AG04449 (cell line): ENCODE measurements at regions not wholly inside any gene's neighbourhood (a gene's known extent, or its start where the extent isn't known, plus 50 kb on each side); places are given as distances from the start of the nearest gene placed in this dataset.
A peak's percentile ranks its signal among the peaks of the same experiment; 100 is the strongest.

ENCODE experiments used
- CTCF ChIA-PET: fragments of 350-600 bp; formaldehyde crosslinking; extraction: SDS; loops from one replicate; lab custom pipeline; 2021; ENCODE audit warnings: antibody characterized with exemption; lab: Yijun Ruan, JAX
- POLR2A ChIA-PET: fragments of 400-600, 350-600 bp; formaldehyde crosslinking; extraction: SDS; loops from one replicate; lab custom pipeline; 2020; ENCODE audit warnings: antibody characterized with exemption, inconsistent platforms; lab: Yijun Ruan, JAX
- DNase-seq: peaks from one replicate; pipeline ENCODE4 v3.0.0-alpha.2; 2010; ENCODE audit warnings: low read depth, low spot score
- H3K4me3 ChIP-seq: 2 replicates; pipeline ENCODE4 v1.5.1; 2011; ENCODE audit warnings: low read depth, mild to moderate bottlenecking, control low read depth, low read length
- CTCF ChIP-seq: IDR thresholded peaks from one replicate; pipeline ENCODE4 v1.5.1; 2011; ENCODE audit warnings: mild to moderate bottlenecking, moderate library complexity, low read length, control low read depth, inconsistent platforms; ENCODE audit not compliant: insufficient read depth; ENCODE audit errors: missing control alignments

- no peak overlapping the region for H3K4me3 ChIP-seq
- POLR2A ChIA-PET = no interaction called here
- CTCF ChIA-PET = no interaction called here
- no peak for DNase-seq
- no peak for TF ChIP-seq CTCF
Observed at GRCh38 chr11:38043060-38043459, 1445.0 kb upstream of the RAG2 start.

GRCh38 chr11:38038777-38039176, 1440.7 kb upstream of the RAG2 start:
- H3K4me3 ChIP-seq = no peak overlapping the region
- CTCF ChIA-PET = no interaction called here
- POLR2A ChIA-PET = no interaction called here
- TF ChIP-seq CTCF = no peak
- no peak for DNase-seq

DNA sequence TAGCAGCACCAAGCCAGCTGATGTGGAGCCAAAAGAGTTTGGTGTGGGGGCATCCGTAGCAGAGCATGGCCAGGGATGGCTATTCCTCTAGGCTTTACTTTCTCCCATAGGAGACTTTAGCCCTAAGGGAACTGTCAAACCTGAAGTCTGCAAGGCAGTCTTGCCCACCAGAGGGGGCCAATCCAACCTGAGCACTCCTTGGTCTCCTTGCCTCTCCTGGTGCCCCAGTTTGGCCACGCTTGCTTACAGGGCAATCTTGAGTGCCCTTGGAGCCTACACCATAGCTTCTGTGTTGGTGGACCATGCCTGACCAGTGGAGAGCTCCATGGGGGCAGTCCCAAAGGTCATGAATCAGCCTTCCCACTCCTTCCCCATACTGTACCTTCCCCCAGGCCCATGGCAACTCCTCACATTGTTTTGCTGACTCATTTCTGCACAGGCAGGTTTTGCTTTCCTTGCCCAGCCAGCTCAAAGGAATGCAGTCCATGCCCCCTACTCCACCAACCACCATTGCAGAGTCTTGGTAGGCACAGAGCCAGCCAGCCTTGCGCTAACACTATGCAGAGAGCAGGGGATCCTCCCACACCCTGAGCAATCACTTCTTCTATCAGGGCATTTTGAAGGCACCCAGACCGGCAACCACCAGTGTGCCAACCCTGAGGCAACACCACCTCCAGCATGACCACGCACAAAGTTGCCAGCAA, 1421.2 kb upstream of the RAG2 start:
- no peak for TF ChIP-seq CTCF
- no peak for DNase-seq
- ChIA-PET POLR2A (no interaction called here), CTCF (no interaction called here)
- H3K4me3 ChIP-seq = no peak overlapping the region

- no peak for TF ChIP-seq CTCF
- POLR2A ChIA-PET = interaction anchor here (1.1 kb wide), 1 partner anchor 9 kb away, joined by 4 read pairs; no protein-coding TSS in a partner anchor
- CTCF ChIA-PET = no interaction called here
Observed at GRCh38 chr11:38014405-38014804, 1416.4 kb upstream of the RAG2 start.

GRCh38 chr11:38013157-38013556, 1415.1 kb upstream of the RAG2 start:
- H3K4me3 ChIP-seq = no peak overlapping the region
- CTCF ChIA-PET = no interaction called here
- DNase-seq = no peak
- no peak for TF ChIP-seq CTCF
- POLR2A ChIA-PET = no interaction called here

More at GRCh38 chr11:38014405-38014804, 1416.4 kb upstream of the RAG2 start:
- no peak overlapping the region for H3K4me3 ChIP-seq
- peak; percentile 54 for DNase-seq

DNA sequence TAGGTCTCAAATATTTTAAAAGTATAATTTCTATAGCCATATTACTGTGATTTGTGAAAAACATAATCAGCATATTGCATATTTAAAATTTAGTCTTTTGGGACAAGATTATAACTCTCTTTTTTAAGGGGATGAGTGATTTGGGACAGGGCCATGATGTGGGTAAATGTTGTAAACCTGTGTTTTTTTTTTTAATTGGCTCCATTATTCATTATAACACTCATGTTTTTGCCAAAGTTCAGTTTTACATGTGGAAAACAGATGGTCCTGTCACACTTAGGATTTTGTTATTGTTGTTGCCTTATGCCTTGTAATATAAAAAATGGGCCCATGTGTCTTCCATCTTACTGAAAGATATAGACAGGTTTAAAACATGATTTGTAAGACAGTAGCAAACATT, 1413.5 kb upstream of the RAG2 start:
- no peak overlapping the region for H3K4me3 ChIP-seq
- DNase-seq = no peak
- ChIA-PET POLR2A (no interaction called here), CTCF (no interaction called here)
- TF ChIP-seq CTCF = no peak
